Hepatocyte (in vitro differentiated cells): ENCODE measurements at regions not wholly inside any gene's neighbourhood (a gene's known extent, or its start where the extent isn't known, plus 50 kb on each side); places are given as distances from the start of the nearest gene placed in this dataset.

Experiments used
- DNase-seq: peaks from one replicate; pipeline ENCODE4 v3.0.0-alpha.2; 2016; ENCODE audit warnings: low spot score
- H2AFZ ChIP-seq: fragments of 200-600 bp; sonication (generic); 2 replicates; pipeline ENCODE4 v1.6.0; 2016; ENCODE audit warnings: antibody characterized with exemption, mild to moderate bottlenecking
- H3K27ac ChIP-seq: fragments of 200-600 bp; sonication (generic); 2 replicates; pipeline ENCODE4 v1.5.1; 2016; ENCODE audit warnings: mild to moderate bottlenecking
- H3K27me3 ChIP-seq: fragments of 200-600 bp; sonication (generic); 2 replicates; pipeline ENCODE4 v1.6.1; 2016
- H3K36me3 ChIP-seq: fragments of 200-600 bp; sonication (generic); replicated peaks from 2 replicates; pipeline ENCODE4 v1.5.1; 2016; ENCODE audit warnings: low read depth; ENCODE audit not compliant: insufficient read depth
- H3K4me1 ChIP-seq: fragments of 200-600 bp; sonication (generic); 2 replicates; pipeline ENCODE4 v1.5.1; 2016; ENCODE audit warnings: mild to moderate bottlenecking, moderate library complexity; ENCODE audit not compliant: insufficient read depth
- H3K4me2 ChIP-seq: fragments of 200-600 bp; sonication (generic); 2 replicates; pipeline ENCODE4 v1.6.0; 2016
- H3K4me3 ChIP-seq: fragments of 200-600 bp; sonication (generic); 2 replicates; pipeline ENCODE4 v1.5.1; 2016; ENCODE audit warnings: mild to moderate bottlenecking
- H3K79me2 ChIP-seq: fragments of 200-600 bp; sonication (generic); 2 replicates; pipeline ENCODE4 v1.6.0; 2017; ENCODE audit warnings: mild to moderate bottlenecking
- H3K9me2 ChIP-seq: fragments of 200-600 bp; sonication (generic); replicated peaks from 2 replicates; pipeline ENCODE4 v1.6.0; 2017; ENCODE audit warnings: mild to moderate bottlenecking; ENCODE audit not compliant: insufficient read depth
- H3K9me3 ChIP-seq: fragments of 200-600 bp; sonication (generic); 2 replicates; pipeline ENCODE4 v1.5.1; 2016; ENCODE audit warnings: low read depth, mild to moderate bottlenecking
- H4K20me1 ChIP-seq: fragments of 200-600 bp; sonication (generic); 2 replicates; pipeline ENCODE4 v1.6.0; 2016; ENCODE audit warnings: mild to moderate bottlenecking; ENCODE audit not compliant: insufficient read depth, poor library complexity, severe bottlenecking
- EZH2 ChIP-seq: fragments of 200-600 bp; sonication (generic); IDR thresholded peaks from 2 replicates; pipeline ENCODE4 v1.6.1; 2016; ENCODE audit warnings: antibody characterized with exemption, mild to moderate bottlenecking, borderline replicate concordance
- EZH2phosphoT487 ChIP-seq: fragments of 200-600 bp; sonication (generic); IDR thresholded peaks from one replicate; pipeline ENCODE4 v1.6.1; 2018; ENCODE audit warnings: antibody characterized with exemption, mild to moderate bottlenecking, low read depth, moderate library complexity; ENCODE audit not compliant: unreplicated experiment, severe bottlenecking
- WGBS: methylation state at CpG from one replicate; pipeline ENCODE4 v1.1.6; 2016; ENCODE audit warnings: low lambda C conversion rate; ENCODE audit errors: missing lambda C conversion rate; 5-methylcytosine and 5-hydroxymethylcytosine counted together
- TF ChIP-seq, protein P1 (sequence below): fragments of 200-600 bp; sonication (generic); IDR thresholded peaks from 2 replicates; pipeline ENCODE4 v1.5.1; 2016; ENCODE audit warnings: antibody characterized with exemption, mild to moderate bottlenecking; ENCODE audit not compliant: poor library complexity

DNA sequence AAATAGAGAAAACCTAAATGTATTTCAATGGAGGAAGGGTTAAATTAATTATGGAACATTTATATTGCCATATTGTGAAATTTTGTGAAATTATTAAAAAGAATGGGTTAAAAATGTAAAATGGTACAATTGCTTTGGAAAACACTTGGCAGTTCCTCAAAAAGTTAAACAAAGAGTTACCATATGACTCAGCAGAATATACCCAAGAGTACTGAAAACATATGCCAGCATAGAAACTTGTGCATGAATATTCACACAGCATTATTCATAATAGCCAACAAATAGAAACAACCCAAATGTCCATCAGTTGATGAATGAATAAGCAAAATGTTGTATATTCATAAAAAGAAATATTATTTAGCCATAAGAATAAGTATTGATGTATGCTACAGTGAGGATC lies 181.0 kb upstream of the MAST4 start:
- DNase-seq: no peak
- TF ChIP-seq EZH2phosphoT487: no peak
- TF ChIP-seq, protein P1, sequence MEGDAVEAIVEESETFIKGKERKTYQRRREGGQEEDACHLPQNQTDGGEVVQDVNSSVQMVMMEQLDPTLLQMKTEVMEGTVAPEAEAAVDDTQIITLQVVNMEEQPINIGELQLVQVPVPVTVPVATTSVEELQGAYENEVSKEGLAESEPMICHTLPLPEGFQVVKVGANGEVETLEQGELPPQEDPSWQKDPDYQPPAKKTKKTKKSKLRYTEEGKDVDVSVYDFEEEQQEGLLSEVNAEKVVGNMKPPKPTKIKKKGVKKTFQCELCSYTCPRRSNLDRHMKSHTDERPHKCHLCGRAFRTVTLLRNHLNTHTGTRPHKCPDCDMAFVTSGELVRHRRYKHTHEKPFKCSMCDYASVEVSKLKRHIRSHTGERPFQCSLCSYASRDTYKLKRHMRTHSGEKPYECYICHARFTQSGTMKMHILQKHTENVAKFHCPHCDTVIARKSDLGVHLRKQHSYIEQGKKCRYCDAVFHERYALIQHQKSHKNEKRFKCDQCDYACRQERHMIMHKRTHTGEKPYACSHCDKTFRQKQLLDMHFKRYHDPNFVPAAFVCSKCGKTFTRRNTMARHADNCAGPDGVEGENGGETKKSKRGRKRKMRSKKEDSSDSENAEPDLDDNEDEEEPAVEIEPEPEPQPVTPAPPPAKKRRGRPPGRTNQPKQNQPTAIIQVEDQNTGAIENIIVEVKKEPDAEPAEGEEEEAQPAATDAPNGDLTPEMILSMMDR: no peak
- TF ChIP-seq EZH2: no peak
- Histone ChIP-seq H3K27ac (no peak overlapping the region), H3K9me2 (no peaks in the 10 kb centered on the region), H4K20me1 (no peaks in the 10 kb centered on the region), H3K27me3 (no peaks in the 10 kb centered on the region), H3K9me3 (no peaks in the 10 kb centered on the region), H3K36me3 (no peaks in the 10 kb centered on the region), H3K4me3 (no peak overlapping the region), H3K4me2 (no peak overlapping the region), H3K79me2 (no peaks in the 10 kb centered on the region), H3K4me1 (no peaks in the 10 kb centered on the region), H2AFZ (no peak overlapping the region)

DNA sequence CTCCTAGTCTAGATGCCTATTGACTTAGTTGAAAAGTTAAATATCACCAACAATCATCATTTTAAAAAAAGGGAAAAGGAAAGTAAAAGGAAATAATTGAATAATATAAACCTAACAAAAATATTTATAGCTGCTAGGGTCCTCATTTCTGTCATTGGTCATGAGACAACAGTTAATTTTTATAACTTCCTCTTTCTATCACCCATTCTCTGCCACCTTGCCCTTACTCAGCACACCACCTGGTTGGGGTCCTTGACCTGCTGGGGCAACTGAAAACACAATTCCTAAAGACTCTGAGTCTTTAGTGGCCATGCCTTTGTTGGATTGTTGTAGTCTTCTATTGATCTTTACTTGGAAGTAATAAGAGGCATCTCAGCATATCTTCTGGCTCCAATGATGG lies 179.5 kb upstream of the MAST4 start:
- TF ChIP-seq, protein P1: no peak

DNA sequence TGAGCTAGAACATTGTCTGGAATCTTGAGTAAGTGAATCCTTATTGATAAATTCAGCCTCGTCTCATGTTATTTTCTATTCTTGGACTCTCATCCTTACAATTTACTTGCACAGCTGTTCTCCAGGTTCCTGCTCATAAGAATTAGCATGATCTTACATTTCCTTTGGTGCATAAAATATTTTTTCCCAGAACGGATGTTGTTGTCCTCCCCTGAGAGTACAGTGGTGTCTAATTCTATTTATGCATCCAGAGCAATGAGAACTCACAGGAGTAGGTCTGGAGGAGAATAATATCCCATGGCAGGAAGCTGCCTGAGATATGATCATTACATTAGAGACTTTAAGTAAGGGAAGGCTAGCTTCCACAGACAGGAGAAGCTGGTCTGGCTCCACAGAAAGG lies 178.4 kb upstream of the MAST4 start:
- no peaks in the 10 kb centered on the region for H3K36me3 ChIP-seq
- no peaks in the 10 kb centered on the region for H3K9me2 ChIP-seq
- TF ChIP-seq EZH2 (no peak), EZH2phosphoT487 (no peak)
- TF ChIP-seq, protein P1: no peak
- H3K27ac ChIP-seq: no peak overlapping the region
- no peaks in the 10 kb centered on the region for H3K9me3 ChIP-seq
- H2AFZ ChIP-seq: no peak overlapping the region
- H3K79me2 ChIP-seq: no peaks in the 10 kb centered on the region
- WGBS: 82% methylated on average over 2 of the region's 2 CpGs
- no peak for DNase-seq
- H3K4me1 ChIP-seq: no peaks in the 10 kb centered on the region
- H4K20me1 ChIP-seq: no peaks in the 10 kb centered on the region
- no peak overlapping the region for H3K4me2 ChIP-seq
- no peaks in the 10 kb centered on the region for H3K27me3 ChIP-seq
- H3K4me3 ChIP-seq: no peak overlapping the region

More for the DNA sequence above, 179.5 kb upstream of the MAST4 start:
- Histone ChIP-seq H2AFZ (no peak overlapping the region), H3K79me2 (no peaks in the 10 kb centered on the region), H3K4me3 (no peak overlapping the region), H3K27me3 (no peaks in the 10 kb centered on the region), H4K20me1 (no peaks in the 10 kb centered on the region), H3K4me2 (no peak overlapping the region), H3K4me1 (no peaks in the 10 kb centered on the region), H3K9me3 (no peaks in the 10 kb centered on the region), H3K9me2 (no peaks in the 10 kb centered on the region), H3K27ac (no peak overlapping the region), H3K36me3 (no peaks in the 10 kb centered on the region)
- no peak for DNase-seq

DNA sequence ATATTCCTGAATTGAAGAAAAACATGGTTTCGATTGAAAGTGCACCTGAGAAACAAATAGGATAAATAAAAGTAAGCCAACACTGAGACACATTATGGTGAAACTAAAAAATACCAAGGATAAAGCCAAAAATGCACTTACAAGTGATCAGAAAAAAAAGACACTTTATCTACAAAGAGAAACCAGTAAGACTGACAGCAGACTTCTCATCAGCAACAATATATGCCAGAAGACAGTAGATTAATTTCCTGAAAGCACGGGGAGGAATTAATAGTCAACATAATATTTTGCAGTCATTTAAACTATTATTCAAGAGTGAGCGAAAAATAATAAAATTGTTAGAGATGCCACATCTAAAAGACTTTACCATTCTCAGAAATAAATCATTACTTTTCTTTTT lies 172.7 kb upstream of the MAST4 start:
- H3K27me3 ChIP-seq: no peaks in the 10 kb centered on the region
- H3K27ac ChIP-seq: no peak overlapping the region
- no peak overlapping the region for H3K4me2 ChIP-seq
- TF ChIP-seq EZH2: no peak
- no peak for TF ChIP-seq EZH2phosphoT487
- TF ChIP-seq, protein P1: no peak
- no peaks in the 10 kb centered on the region for H3K36me3 ChIP-seq
- no peaks in the 10 kb centered on the region for H4K20me1 ChIP-seq
- no peaks in the 10 kb centered on the region for H3K9me3 ChIP-seq
- H2AFZ ChIP-seq: no peak overlapping the region
- no peaks in the 10 kb centered on the region for H3K79me2 ChIP-seq
- no peaks in the 10 kb centered on the region for H3K9me2 ChIP-seq
- no peak for DNase-seq
- no peak overlapping the region for H3K4me3 ChIP-seq
- 90% methylated on average over 3 of the region's 3 CpGs for WGBS
- no peaks in the 10 kb centered on the region for H3K4me1 ChIP-seq
